Lower leg skin (tissue), 3 donors: ENCODE measurements at regions not wholly inside any gene's neighbourhood (a gene's known extent, or its start where the extent isn't known, plus 50 kb on each side); places are given as distances from the start of the nearest gene placed in this dataset.

Source experiments
- CTCF ChIP-seq, 3 donors: fragments of 450-650 bp; IDR thresholded peaks; one replicate each; pipeline ENCODE4 v1.5.1; 2016; ENCODE audit warnings: antibody characterized with exemption in 3 of 3, mild to moderate bottlenecking in 3 of 3, moderate library complexity in 2 of 3
- POLR2A ChIP-seq, 2 donors: fragments of 450-650 bp; IDR thresholded peaks; one replicate each; pipeline ENCODE4 v1.6.1; 2016 to 2017; ENCODE audit warnings: antibody characterized with exemption in 2 of 2, mild to moderate bottlenecking in 1 of 2, moderate library complexity in 1 of 2

- TF ChIP-seq CTCF (IDR thresholded peaks at IDR 0.05) (no peak), POLR2A (IDR thresholded peaks at IDR 0.05) (no peak)
These were observed 275.3 kb upstream of the HDAC4 start for GRCh38 chr2:239675826-239676715.
